ENCODE measurements at regions not wholly inside any gene's neighbourhood (a gene's known extent, or its start where the extent isn't known, plus 50 kb on each side); places are given as distances from the start of the nearest gene placed in this dataset.

DNA sequence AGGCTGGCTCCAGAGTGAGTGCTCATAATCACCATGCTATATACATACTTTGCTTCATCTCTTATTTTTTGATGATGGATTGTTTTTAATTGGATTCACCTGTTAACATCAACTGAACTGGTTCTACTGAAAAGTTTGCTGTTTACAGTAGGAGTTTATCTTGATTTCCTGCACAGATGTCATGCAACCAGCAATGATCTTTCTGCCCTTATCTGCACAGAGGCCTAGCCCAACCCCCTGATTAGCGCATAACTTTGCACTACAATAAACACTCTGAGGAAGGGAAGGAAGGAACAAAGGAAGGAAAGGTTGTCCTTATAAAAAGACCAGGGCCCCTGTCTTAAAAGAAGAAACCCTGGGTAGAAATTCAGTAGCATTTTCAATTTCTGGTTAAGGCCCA is 152.9 kb downstream of the RGS9 start:
- TF ChIP-seq, protein P1, sequence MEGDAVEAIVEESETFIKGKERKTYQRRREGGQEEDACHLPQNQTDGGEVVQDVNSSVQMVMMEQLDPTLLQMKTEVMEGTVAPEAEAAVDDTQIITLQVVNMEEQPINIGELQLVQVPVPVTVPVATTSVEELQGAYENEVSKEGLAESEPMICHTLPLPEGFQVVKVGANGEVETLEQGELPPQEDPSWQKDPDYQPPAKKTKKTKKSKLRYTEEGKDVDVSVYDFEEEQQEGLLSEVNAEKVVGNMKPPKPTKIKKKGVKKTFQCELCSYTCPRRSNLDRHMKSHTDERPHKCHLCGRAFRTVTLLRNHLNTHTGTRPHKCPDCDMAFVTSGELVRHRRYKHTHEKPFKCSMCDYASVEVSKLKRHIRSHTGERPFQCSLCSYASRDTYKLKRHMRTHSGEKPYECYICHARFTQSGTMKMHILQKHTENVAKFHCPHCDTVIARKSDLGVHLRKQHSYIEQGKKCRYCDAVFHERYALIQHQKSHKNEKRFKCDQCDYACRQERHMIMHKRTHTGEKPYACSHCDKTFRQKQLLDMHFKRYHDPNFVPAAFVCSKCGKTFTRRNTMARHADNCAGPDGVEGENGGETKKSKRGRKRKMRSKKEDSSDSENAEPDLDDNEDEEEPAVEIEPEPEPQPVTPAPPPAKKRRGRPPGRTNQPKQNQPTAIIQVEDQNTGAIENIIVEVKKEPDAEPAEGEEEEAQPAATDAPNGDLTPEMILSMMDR (IDR thresholded peaks at IDR 0.05; ENCODE audit: extremely low read depth, missing control alignments) = no peak
- no peak for DNase-seq (ENCODE audit: low spot score)

DNA sequence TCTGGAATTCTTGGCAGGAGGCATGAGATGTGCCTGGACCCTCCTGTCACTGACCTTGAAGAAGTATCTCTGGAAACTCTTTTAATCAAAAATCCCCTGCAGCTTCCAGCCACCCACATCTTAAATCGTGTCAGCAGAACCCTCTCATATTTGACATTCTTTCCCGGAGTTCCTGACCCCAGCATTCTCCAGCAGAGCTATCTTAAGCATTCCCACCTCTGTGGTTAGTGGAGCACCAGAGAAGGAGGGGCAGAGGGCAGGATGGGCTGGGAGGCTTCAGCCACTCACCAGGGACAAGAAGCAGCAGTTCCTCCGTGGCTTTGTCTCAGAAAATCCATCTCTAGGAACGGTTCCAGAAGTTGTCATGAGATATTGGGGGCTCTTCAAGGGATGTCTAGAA is 149.9 kb downstream of the RGS9 start:
- TF ChIP-seq, protein P1 (IDR thresholded peaks at IDR 0.05; ENCODE audit: extremely low read depth, missing control alignments) = no peak

GRCh38 chr17:65283704-65284103 is 146.5 kb downstream of the RGS9 start:
- TF ChIP-seq, protein P1 (IDR thresholded peaks at IDR 0.05; ENCODE audit: extremely low read depth, missing control alignments) = no peak

More for the DNA sequence above, 149.9 kb downstream of the RGS9 start:
- no peak for DNase-seq (ENCODE audit: low spot score)

GRCh38 chr17:65279456-65279855 is 142.3 kb downstream of the RGS9 start:
- DNase-seq (ENCODE audit: low spot score) = no peak
- TF ChIP-seq, protein P1 (IDR thresholded peaks at IDR 0.05; ENCODE audit: extremely low read depth, missing control alignments) = no peak

More at GRCh38 chr17:65283704-65284103, 146.5 kb downstream of the RGS9 start:
- no peak for DNase-seq (ENCODE audit: low spot score)

- TF ChIP-seq, protein P1 (IDR thresholded peaks at IDR 0.05; ENCODE audit: extremely low read depth, missing control alignments) = no peak
- no peak for DNase-seq (ENCODE audit: low spot score)
Measured at GRCh38 chr17:65278820-65279184, 141.6 kb downstream of the RGS9 start.

- TF ChIP-seq, protein P1 (IDR thresholded peaks at IDR 0.05; ENCODE audit: extremely low read depth, missing control alignments) = no peak
- DNase-seq (ENCODE audit: low spot score) = no peak
Measured at GRCh38 chr17:65278050-65278819, 141.1 kb downstream of the RGS9 start.

GRCh38 chr17:65277576-65277975 is 140.4 kb downstream of the RGS9 start:
- no peak for DNase-seq (ENCODE audit: low spot score)
- TF ChIP-seq, protein P1 (IDR thresholded peaks at IDR 0.05; ENCODE audit: extremely low read depth, missing control alignments) = no peak

Data from GM20000 (cell line).